Lower leg skin (tissue), 3 donors: ENCODE measurements at regions not wholly inside any gene's neighbourhood (a gene's known extent, or its start where the extent isn't known, plus 50 kb on each side); places are given as distances from the start of the nearest gene placed in this dataset.

Source experiments
- POLR2A ChIP-seq, 2 donors: fragments of 450-650 bp; IDR thresholded peaks; one replicate each; pipeline ENCODE4 v1.6.1; 2016 to 2017; ENCODE audit warnings: antibody characterized with exemption in 2 of 2, mild to moderate bottlenecking in 1 of 2, moderate library complexity in 1 of 2
- TF ChIP-seq, protein P1 (sequence below), 3 donors: fragments of 450-650 bp; IDR thresholded peaks; one replicate each; pipeline ENCODE4 v1.5.1; 2016; ENCODE audit warnings: antibody characterized with exemption in 3 of 3, mild to moderate bottlenecking in 3 of 3, moderate library complexity in 2 of 3

DNA sequence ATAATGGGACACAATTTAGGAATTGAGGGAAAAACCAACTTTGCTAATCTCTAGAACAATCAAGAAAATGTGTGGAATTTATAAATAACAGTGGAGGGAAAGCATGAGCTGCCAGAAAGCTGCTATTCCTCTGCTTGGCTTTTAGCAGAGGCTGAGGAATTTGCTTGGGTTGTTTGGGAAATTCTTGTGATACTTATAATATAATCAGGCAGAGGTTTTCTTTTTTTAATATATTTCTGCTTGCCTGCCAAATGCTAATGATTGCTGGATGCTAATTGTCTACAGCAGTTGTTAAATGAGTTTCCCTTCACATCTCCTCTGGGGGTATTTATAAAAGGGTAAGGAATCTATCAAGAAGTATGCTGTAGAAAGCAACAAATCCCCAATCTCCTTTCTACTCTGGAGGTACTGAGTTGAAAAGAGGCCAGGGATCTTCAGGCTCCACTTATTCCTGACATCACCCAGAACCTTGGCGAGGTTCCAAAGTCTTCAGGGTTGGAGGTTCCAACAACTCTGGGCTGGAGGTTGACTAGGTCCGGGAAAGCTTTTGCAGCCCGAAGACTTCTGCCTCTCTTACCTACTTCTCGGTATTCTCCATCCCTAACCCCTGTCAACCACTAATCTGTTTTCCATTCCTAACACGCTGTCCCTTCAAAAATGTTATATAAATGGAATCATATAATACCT, 60.4 kb upstream of the TMED7 start:
- TF ChIP-seq, protein P1, sequence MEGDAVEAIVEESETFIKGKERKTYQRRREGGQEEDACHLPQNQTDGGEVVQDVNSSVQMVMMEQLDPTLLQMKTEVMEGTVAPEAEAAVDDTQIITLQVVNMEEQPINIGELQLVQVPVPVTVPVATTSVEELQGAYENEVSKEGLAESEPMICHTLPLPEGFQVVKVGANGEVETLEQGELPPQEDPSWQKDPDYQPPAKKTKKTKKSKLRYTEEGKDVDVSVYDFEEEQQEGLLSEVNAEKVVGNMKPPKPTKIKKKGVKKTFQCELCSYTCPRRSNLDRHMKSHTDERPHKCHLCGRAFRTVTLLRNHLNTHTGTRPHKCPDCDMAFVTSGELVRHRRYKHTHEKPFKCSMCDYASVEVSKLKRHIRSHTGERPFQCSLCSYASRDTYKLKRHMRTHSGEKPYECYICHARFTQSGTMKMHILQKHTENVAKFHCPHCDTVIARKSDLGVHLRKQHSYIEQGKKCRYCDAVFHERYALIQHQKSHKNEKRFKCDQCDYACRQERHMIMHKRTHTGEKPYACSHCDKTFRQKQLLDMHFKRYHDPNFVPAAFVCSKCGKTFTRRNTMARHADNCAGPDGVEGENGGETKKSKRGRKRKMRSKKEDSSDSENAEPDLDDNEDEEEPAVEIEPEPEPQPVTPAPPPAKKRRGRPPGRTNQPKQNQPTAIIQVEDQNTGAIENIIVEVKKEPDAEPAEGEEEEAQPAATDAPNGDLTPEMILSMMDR (IDR thresholded peaks at IDR 0.05), result no peak
- no peak for TF ChIP-seq POLR2A (IDR thresholded peaks at IDR 0.05)
